IMR-90 (cell line): ENCODE measurements at regions not wholly inside any gene's neighbourhood (a gene's known extent, or its start where the extent isn't known, plus 50 kb on each side); places are given as distances from the start of the nearest gene placed in this dataset.

Source experiments
- ATAC-seq: fragments of 200-7000 bp; cut with Tn5 transposase; 2 replicates; pipeline ENCODE4 v1.9.1; 2020; ENCODE audit warnings: low read depth, mild to moderate bottlenecking, moderate library complexity
- BruUV-seq: library from RNA; stranded (reverse); fragments of 400-500 nt; replicated peaks from 2 replicates; lab custom pipeline; 2021; lab: Mats Ljungman, UMichigan
- CTCF ChIA-PET: fragments of 300-600 bp; formaldehyde crosslinking; extraction: SDS; loops from one replicate; lab custom pipeline; 2021; ENCODE audit warnings: antibody characterized with exemption; lab: Yijun Ruan, JAX
- POLR2A ChIA-PET: fragments of 300-600 bp; sonication (Branson Sonifier 250); formaldehyde crosslinking; loops from one replicate; lab custom pipeline; 2022; ENCODE audit warnings: antibody characterized with exemption; ENCODE audit not compliant: unreplicated experiment; lab: Charles Lee
- DNase-seq: peaks from one replicate; pipeline ENCODE4 v3.0.0; 2013
- H2AFZ ChIP-seq: replicated peaks from 2 replicates; pipeline ENCODE3; 2013; ENCODE audit warnings: low read length, mild to moderate bottlenecking; ENCODE audit not compliant: poor library complexity
- H2AK5ac ChIP-seq: 2 replicates; pipeline ENCODE4 v1.6.1; 2013; ENCODE audit warnings: low read depth, low read length, inconsistent platforms
- H2AK9ac ChIP-seq: replicated peaks from 2 replicates; pipeline ENCODE3; 2013; ENCODE audit warnings: mild to moderate bottlenecking, low read depth, low read length, moderate library complexity; ENCODE audit not compliant: poor library complexity
- H2BK120ac ChIP-seq: 2 replicates; pipeline ENCODE4 v1.6.1; 2013; ENCODE audit warnings: low read depth, low read length, inconsistent platforms
- H2BK15ac ChIP-seq: 3 replicates; pipeline ENCODE4 v1.6.1; 2013; ENCODE audit warnings: low read depth, low read length, inconsistent platforms
- H2BK20ac ChIP-seq: 2 replicates; pipeline ENCODE4 v1.6.1; 2013; ENCODE audit warnings: low read depth, mild to moderate bottlenecking, inconsistent platforms, low read length, moderate library complexity
- H2BK5ac ChIP-seq: 2 replicates; pipeline ENCODE4 v1.6.1; 2013; ENCODE audit warnings: mild to moderate bottlenecking, low read depth, low read length, inconsistent platforms; ENCODE audit not compliant: poor library complexity, severe bottlenecking
- H3K14ac ChIP-seq: replicated peaks from 2 replicates; pipeline ENCODE4 v1.6.1; 2013; ENCODE audit warnings: low read depth, low read length, inconsistent platforms
- H3K18ac ChIP-seq: 2 replicates; pipeline ENCODE4 v1.6.1; 2013; ENCODE audit warnings: low read depth, low read length, control low read depth
- H3K23ac ChIP-seq: 2 replicates; pipeline ENCODE4 v1.6.1; 2013; ENCODE audit warnings: low read depth, low read length, inconsistent platforms
- H3K27ac ChIP-seq: 2 replicates; pipeline ENCODE4 v1.5.1; 2013; ENCODE audit warnings: mild to moderate bottlenecking, control low read depth, low read length; ENCODE audit not compliant: insufficient read depth
- H3K27me3 ChIP-seq: 2 replicates; pipeline ENCODE4 v1.6.1; 2013; ENCODE audit warnings: low read length; ENCODE audit not compliant: control insufficient read depth, insufficient read depth
- H3K36me3 ChIP-seq: 2 replicates; pipeline ENCODE4 v1.6.1; 2013; ENCODE audit warnings: low read length, mixed read lengths; ENCODE audit not compliant: control insufficient read depth, insufficient read depth
- H3K4ac ChIP-seq: 2 replicates; pipeline ENCODE4 v1.6.1; 2013; ENCODE audit warnings: low read depth, low read length, inconsistent platforms
- H3K4me1 ChIP-seq: 2 replicates; pipeline ENCODE4 v1.6.1; 2013; ENCODE audit warnings: low read length, mixed read lengths; ENCODE audit not compliant: control insufficient read depth, insufficient read depth
- H3K4me2 ChIP-seq: 2 replicates; pipeline ENCODE4 v1.6.1; 2013; ENCODE audit warnings: low read depth, mild to moderate bottlenecking, control low read depth, low read length, moderate library complexity
- H3K4me3 ChIP-seq: 2 replicates; pipeline ENCODE4 v1.5.1; 2013; ENCODE audit warnings: low read depth, mild to moderate bottlenecking, control low read depth, low read length, moderate library complexity; ENCODE audit not compliant: insufficient read depth
- H3K56ac ChIP-seq: 2 replicates; pipeline ENCODE4 v1.6.1; 2013; ENCODE audit warnings: low read length, inconsistent platforms; ENCODE audit not compliant: insufficient read depth; ENCODE audit errors: extremely low read depth
- H3K79me1 ChIP-seq, 2 experiments: 2 replicates each; pipeline ENCODE4 v1.6.1; 2013; ENCODE audit warnings: low read length in 2 of 2, inconsistent platforms in 1 of 2, low read depth in 1 of 2
- H3K9ac ChIP-seq: 2 replicates; pipeline ENCODE4 v1.6.1; 2013; ENCODE audit warnings: low read depth, low read length, control low read depth
- H3K9me1 ChIP-seq: 2 replicates; pipeline ENCODE4 v1.6.1; 2013; ENCODE audit warnings: low read length, inconsistent platforms; ENCODE audit not compliant: insufficient read depth
- H3K9me3 ChIP-seq: 2 replicates; pipeline ENCODE4 v1.6.1; 2013; ENCODE audit warnings: low read length; ENCODE audit not compliant: control insufficient read depth, insufficient read depth
- H4K20me1 ChIP-seq: 2 replicates; pipeline ENCODE4 v1.6.1; 2013; ENCODE audit warnings: low read length, inconsistent platforms; ENCODE audit not compliant: insufficient read depth
- H4K5ac ChIP-seq: 2 replicates; pipeline ENCODE4 v1.6.1; 2013; ENCODE audit warnings: mild to moderate bottlenecking, low read depth, low read length, control low read depth
- H4K8ac ChIP-seq, 2 experiments: 2 replicates each; pipeline ENCODE4 v1.6.1; 2013; ENCODE audit warnings: low read depth in 2 of 2, low read length in 2 of 2, control low read depth in 1 of 2, inconsistent platforms in 1 of 2
- H4K91ac ChIP-seq: 2 replicates; pipeline ENCODE4 v1.6.1; 2013; ENCODE audit warnings: low read depth, low read length, inconsistent platforms; ENCODE audit not compliant: insufficient read depth
- CEBPB ChIP-seq: IDR thresholded peaks from 2 replicates; pipeline ENCODE4 v1.6.1; 2012; ENCODE audit warnings: low read depth, low read length, improper control_type of control experiment
- CHD1 ChIP-seq: IDR thresholded peaks from 2 replicates; pipeline ENCODE4 v1.6.1; 2012; ENCODE audit warnings: low read depth, low read length, improper control_type of control experiment
- FOS ChIP-seq: fragments of 150-350 bp; IDR thresholded peaks from 2 replicates; pipeline ENCODE4 v1.6.1; 2016; ENCODE audit warnings: low read depth, low read length
- MAFK ChIP-seq: IDR thresholded peaks from 2 replicates; pipeline ENCODE4 v1.6.1; 2012; ENCODE audit warnings: low read depth, low read length, improper control_type of control experiment
- MAZ ChIP-seq: IDR thresholded peaks from 2 replicates; pipeline ENCODE4 v1.6.1; 2012; ENCODE audit warnings: low read depth, mild to moderate bottlenecking, low read length, improper control_type of control experiment, moderate library complexity, borderline replicate concordance
- RAD21 ChIP-seq: IDR thresholded peaks from 2 replicates; pipeline ENCODE4 v1.6.1; 2012; ENCODE audit warnings: low read length, improper control_type of control experiment
- RCOR1 ChIP-seq: IDR thresholded peaks from 2 replicates; pipeline ENCODE4 v1.6.1; 2012; ENCODE audit warnings: mild to moderate bottlenecking, low read length, improper control_type of control experiment; ENCODE audit not compliant: insufficient replicate concordance
- RFX5 ChIP-seq: IDR thresholded peaks from 2 replicates; pipeline ENCODE4 v1.8.0; 2012; ENCODE audit warnings: low read depth, mild to moderate bottlenecking, low read length, moderate library complexity
- SMC3 ChIP-seq: fragments of 150-350 bp; IDR thresholded peaks from 2 replicates; pipeline ENCODE4 v1.6.1; 2016; ENCODE audit warnings: low read depth, mild to moderate bottlenecking, antibody characterized with exemption, low read length, moderate library complexity
- USF2 ChIP-seq: fragments of 150-350 bp; IDR thresholded peaks from 2 replicates; pipeline ENCODE4 v1.6.1; 2017; ENCODE audit warnings: mild to moderate bottlenecking, antibody characterized with exemption, low read length, low read depth
- WGBS, 2 experiments: methylation state at CpG; one replicate each; pipeline versions ENCODE4 v1.1.5 to v1.1.7; 2013; ENCODE audit warnings: missing lambda C conversion rate in 2 of 2; ENCODE audit not compliant: insufficient read length in 1 of 2; ENCODE audit errors: extremely low coverage in 2 of 2; 5-methylcytosine and 5-hydroxymethylcytosine counted together
- dilution Hi-C: fragments of 300-500 bp; cut with HindIII; formaldehyde crosslinking; loops from one replicate; pipeline ENCODE4 v1.14.3; 2018; ENCODE audit warnings: low sequenced_read_pairs; ENCODE audit not compliant: unreplicated experiment
- in situ Hi-C: fragments of 300-500 bp; cut with MboI; formaldehyde crosslinking; loops from 3 replicates; pipeline ENCODE4 v1.14.3; 2019; ENCODE audit warnings: low sequenced_read_pairs, inconsistent platforms, mixed read lengths
- intact Hi-C: fragments of 100-400 bp; cut with micrococcal nuclease; formaldehyde crosslinking; loops from 2 replicates; pipeline ENCODE4 v1.10.0; 2022
- TF ChIP-seq, protein P1 (sequence below): fragments of 150-350 bp; IDR thresholded peaks from 2 replicates; pipeline ENCODE4 v1.6.1; 2016; ENCODE audit warnings: low read depth, mild to moderate bottlenecking, low read length, moderate library complexity, borderline replicate concordance

- H3K27me3 ChIP-seq = peaks cover 6% of the 10 kb centered on the region
Measured at GRCh38 chr13:99876651-99877050, 94.9 kb downstream of the ZIC5 start.

More at GRCh38 chr13:99876651-99877050, 94.9 kb downstream of the ZIC5 start:
- ATAC-seq = no peak
- Histone ChIP-seq H3K14ac (no peak overlapping the region), H3K9me3 (no peaks in the 10 kb centered on the region), H2BK5ac (no peak overlapping the region), H2BK15ac (no peak overlapping the region), H3K4me1 (no peaks in the 10 kb centered on the region), H2BK20ac (no peak overlapping the region), H4K20me1 (no peaks in the 10 kb centered on the region), H3K4me2 (no peak overlapping the region), H3K4ac (no peak overlapping the region), H2BK120ac (no peak overlapping the region), H4K91ac (no peak overlapping the region), H3K79me1 (no peaks in the 10 kb centered on the region), H2AFZ (no peak overlapping the region), H4K5ac (no peak overlapping the region), H3K9ac (no peak overlapping the region), H3K9me1 (no peaks in the 10 kb centered on the region), H3K36me3 (no peaks in the 10 kb centered on the region), H3K23ac (no peak overlapping the region), H2AK5ac (no peak overlapping the region), H3K18ac (no peak overlapping the region), H4K8ac (no peak overlapping the region), H3K56ac (no peak overlapping the region), H3K27ac (no peak overlapping the region), H3K4me3 (no peak overlapping the region), H2AK9ac (no peak overlapping the region)
- CTCF ChIA-PET = no interaction called here
- TF ChIP-seq CHD1 = no peak
- no peak for TF ChIP-seq RFX5
- no peak for TF ChIP-seq SMC3
- TF ChIP-seq FOS = no peak
- TF ChIP-seq CEBPB = no peak
- no peak for TF ChIP-seq RAD21
- TF ChIP-seq MAZ = no peak
- no peak for TF ChIP-seq MAFK
- no peak for TF ChIP-seq USF2
- TF ChIP-seq RCOR1 = no peak
- TF ChIP-seq, protein P1, sequence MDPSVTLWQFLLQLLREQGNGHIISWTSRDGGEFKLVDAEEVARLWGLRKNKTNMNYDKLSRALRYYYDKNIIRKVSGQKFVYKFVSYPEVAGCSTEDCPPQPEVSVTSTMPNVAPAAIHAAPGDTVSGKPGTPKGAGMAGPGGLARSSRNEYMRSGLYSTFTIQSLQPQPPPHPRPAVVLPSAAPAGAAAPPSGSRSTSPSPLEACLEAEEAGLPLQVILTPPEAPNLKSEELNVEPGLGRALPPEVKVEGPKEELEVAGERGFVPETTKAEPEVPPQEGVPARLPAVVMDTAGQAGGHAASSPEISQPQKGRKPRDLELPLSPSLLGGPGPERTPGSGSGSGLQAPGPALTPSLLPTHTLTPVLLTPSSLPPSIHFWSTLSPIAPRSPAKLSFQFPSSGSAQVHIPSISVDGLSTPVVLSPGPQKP = no peak
- intact Hi-C loops = loop anchor here (10.0 kb wide), 1 partner anchor 192 kb away; no protein-coding TSS in a partner anchor
- in situ Hi-C loops = no loop called here
- dilution Hi-C loops = no loop called here
- no CpG with 5 or more reads among the region's 5 CpGs for WGBS, 2 experiments
- POLR2A ChIA-PET = no interaction called here
- no TSS peak for BruUV-seq
- DNase-seq = no peak
